Myocyte (in vitro differentiated cells): ENCODE measurements at regions not wholly inside any gene's neighbourhood (a gene's known extent, or its start where the extent isn't known, plus 50 kb on each side); places are given as distances from the start of the nearest gene placed in this dataset.

Experiments used
- DNase-seq: peaks from one replicate; pipeline ENCODE4 v3.0.0-alpha.2; 2012; ENCODE audit warnings: low read depth

- DNase-seq, result no peak
Observed at GRCh38 chr3:5068531-5069050, 53.5 kb upstream of the ARL8B start.

DNA sequence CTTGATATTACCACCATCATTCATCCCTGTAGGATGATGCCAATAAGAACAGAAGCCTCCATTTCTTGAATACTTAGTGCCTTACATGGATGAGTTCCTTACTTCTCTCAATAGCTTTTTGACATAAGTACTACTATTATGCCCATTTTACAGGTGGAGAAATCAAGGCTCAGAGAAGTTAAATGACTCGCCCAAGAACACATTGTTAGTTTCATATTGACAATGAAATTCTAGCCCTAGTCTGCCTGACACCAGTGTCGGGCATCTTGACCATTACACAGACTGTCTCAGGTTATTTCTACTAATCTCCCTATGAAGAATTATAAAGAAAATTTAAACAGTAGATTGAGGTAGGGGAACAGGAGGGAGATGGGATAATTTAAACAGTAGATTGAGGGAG lies 52.5 kb upstream of the ARL8B start:
- DNase-seq, result no peak

DNA sequence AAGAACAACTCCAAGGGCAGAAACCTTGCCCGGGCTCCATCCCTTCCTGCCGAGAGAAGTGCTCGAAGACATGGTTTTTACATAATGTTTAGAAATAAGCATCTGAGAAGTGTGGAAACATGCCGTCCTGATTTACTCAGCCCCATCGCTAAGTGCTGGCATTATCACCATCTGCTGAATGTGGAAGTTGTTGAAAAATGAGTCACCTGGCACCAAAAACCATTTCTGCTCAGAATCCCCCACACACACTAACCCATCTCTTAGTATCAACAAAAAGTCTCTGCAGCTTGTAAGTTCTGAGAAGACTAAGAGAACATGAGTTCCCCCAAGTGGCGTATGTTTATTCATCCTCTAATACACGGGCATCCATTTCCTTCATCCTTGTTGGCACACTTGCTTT lies 51.0 kb upstream of the ARL8B start:
- DNase-seq, result no peak

DNA sequence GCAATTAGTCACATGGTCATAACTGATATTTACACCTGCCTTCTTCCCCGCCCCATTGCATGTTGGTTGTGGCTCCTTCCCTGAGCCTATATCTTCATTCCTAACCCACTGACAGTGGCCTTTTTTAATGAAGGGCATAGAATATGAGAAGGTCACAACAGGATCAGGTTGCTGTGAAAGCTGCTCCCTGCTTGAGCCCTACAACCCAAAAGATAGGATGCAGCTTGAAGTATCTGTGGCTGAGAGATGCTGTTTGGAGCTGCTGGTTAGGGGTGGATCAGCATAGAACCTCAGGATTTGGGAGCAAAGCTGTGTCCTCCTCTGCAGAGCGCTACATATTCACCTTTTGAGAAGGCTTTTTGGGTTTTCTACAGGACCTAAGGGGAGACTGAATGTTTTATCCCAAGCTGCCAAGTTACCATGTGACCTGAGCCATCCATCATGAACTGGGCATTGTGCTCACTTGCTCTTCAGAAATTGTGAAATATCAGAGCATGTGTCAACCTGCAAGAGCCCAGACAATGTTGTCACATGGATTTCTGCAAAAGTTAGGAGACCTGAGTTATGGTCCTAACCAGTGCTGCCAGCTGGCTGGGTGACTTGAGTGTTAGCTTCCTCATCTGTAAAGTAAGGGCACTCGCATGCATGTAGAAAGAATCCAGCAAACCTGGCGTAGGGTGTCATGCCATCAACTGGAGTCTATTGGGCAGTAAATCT lies 49.8 kb upstream of the ARL8B start:
- no peak for DNase-seq
